ENCODE measurements at regions not wholly inside any gene's neighbourhood (a gene's known extent, or its start where the extent isn't known, plus 50 kb on each side); places are given as distances from the start of the nearest gene placed in this dataset.

DNA sequence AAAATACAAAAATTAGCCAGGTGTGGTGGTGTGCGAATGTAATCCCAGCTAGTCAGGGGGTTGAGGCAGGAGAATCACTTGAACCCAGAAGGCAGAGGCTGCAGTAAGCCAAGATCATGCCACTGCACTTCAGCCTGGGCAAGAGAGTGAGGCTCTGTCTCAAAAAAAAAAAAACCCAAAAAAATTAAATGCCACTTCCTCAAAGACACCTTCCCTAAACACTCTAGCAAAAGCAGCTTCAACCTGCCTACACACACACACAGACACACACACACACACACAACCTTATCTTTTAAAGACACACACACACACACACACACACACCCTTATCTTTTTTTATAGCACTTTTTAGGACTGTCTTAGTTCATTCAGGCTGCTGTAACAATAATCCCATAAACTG, 201.7 kb upstream of the PSMD7 start:
- no peak for DNase-seq (ENCODE audit: low read depth in 2 of 2)

DNA sequence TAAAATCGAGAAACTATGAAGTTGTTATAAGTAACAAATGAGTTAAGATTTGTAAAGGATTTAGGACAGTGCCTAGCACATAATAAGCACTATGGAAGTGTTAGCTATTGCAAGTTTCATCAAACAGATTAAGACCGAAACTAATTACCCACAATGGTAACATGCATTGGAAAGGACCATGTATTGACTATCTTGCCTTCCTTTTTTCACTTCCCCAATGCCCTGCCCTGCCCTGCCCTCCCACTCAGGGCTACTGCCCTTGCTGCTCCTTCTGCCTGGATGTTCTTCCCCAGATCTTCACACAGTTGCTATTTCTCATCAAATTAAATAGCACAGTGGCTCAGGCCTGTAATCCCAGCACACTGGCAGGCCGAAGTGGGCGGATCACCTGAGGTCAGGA, 202.1 kb upstream of the PSMD7 start:
- DNase-seq (ENCODE audit: low read depth in 2 of 2) = no peak

DNA sequence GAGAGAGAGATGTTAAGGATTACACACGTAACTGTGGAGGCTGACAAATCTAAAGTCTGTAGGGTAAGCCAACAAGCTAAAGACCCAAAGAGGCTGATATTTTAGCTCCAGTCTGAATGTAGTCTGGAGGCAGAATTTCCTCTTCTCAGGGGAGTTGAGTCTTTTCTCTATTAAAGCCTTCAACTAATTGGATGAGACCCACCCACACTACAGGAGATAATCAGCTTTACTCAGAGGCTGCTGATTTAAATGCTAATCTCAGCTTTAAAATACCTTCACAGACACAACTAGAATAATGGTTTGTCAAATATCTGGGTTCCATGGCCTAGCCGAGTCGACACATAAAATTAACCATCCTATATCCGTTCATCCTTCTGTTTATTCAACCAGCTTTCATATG, 204.3 kb upstream of the PSMD7 start:
- no peak for DNase-seq (ENCODE audit: low read depth in 2 of 2)

DNA sequence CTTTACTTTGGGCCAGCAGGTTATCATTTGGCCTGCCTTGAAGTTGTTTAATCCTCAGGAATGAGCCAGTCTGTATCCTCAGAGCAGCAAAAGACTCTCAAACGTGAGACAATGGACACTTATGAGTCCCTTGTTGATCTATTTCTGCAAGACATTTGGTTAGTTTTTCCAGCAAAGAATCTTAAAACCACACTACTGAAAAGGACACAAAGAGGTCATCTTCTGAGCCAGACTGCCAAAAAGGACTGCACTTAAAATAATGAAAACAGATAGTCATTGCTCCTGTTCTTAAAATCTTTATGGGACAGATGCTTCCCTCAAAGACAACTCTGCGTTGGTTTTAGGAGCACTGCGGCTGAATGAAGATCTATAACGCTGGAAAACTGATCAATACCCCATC, 205.7 kb upstream of the PSMD7 start:
- no peak for DNase-seq (ENCODE audit: low read depth in 2 of 2)

DNA sequence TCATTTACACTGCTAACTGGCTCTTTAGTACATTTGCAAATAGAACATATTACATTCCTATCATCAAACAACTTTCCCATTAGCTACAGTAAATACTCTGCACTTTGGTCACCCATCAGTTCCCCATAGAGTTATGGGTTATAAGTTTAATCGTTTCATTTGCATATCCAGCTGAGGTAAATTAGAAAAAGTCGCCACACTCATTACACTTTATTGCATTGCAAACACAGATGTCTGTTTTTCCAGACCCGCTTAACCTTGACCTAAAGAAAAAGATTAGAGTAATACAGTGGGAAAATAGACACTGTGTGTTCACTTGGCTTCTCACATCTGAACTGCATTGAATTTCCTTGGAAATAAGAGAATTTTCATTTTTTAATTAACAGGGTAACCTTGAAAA, 213.1 kb upstream of the PSMD7 start:
- no peak for DNase-seq (ENCODE audit: low read depth in 2 of 2)

DNA sequence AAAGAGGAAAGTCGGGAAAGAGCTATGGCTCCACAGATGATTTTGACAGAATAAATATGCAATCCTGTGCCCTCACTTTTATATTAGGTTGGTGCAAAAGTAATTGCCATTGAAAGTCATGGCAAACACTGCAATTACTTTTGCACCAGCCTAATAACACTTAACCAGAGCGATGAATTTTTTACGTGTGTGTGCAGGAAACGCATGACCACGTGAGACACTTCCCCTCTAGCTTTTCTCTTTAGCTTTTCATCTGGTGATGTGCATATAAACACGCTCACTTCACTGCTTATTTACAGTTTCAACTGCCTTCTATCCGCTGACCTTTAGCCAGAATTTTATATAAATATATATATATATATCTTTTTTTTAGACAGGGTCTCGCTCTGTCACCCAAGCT, 216.3 kb upstream of the PSMD7 start:
- DNase-seq (ENCODE audit: low read depth in 2 of 2) = no peak

DNA sequence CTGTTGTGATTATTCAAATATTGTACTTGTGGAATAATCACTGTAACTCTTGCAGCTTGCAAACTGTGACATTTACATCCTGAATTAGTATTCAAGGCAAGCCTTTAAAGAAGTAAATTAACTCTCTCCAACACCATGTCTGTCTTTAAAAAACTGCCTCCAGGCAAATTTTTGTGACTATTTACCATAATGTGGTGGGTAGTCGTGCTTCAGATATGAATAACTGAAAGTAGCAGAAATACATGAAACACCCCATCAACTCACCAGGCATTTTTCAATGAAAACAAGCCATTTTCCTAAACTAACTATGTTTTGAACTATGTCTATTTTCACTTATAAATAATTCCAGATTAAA, 217.4 kb upstream of the PSMD7 start:
- no peak for DNase-seq (ENCODE audit: low read depth in 2 of 2)

DNA sequence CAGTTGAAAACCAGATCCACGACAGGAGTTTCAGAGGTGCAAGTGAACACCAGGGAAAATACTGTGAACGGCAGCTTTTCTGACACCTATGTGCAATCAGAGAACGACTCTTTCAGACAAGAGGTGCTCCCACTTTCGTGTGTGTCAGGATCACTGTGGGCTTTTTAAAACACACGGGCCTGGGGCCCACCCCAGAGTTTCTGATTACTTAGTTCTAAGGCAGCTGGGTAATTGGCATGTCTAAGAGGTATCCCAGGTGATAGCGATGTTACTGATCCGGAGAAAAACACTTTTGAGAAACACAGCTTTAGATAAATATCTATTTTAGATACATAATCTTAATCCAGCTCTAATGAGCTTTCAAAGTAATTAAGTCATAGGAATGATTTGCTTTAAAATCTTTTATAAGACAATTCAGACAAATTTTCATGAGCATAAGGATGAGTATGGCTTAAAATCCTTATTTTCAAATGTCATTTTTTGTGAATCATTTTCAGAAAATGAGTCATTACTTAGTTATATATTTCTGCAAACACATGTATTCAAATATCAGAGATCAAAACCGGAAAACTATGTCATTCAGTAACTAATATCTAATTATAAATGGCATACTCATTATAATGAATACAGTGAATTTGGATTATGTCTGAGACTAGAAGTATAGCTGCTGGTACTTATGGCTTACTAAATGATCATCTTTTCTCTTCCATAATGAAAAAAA, 217.9 kb upstream of the PSMD7 start:
- DNase-seq (ENCODE audit: low read depth in 2 of 2) = no peak

DNA sequence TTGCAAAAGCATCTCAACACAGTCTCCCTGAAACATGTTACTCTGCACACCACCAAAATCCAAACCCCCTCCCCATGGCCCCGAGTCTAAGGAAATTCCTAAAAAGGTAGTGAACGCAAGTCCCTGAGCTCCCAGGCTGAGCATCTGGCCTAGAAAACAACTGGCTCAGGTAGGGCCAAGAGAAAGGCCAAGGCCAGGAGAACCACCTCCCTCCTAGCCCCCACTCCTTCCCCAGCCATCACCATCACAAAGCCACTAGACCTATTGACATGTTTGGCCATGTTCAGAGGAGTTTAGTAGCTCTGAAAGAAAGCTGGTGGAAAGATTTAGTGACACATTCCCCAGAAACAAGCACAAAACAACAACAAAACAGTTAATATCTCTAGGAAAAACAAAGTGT, 220.0 kb upstream of the PSMD7 start:
- no peak for DNase-seq (ENCODE audit: low read depth in 2 of 2)

DNA sequence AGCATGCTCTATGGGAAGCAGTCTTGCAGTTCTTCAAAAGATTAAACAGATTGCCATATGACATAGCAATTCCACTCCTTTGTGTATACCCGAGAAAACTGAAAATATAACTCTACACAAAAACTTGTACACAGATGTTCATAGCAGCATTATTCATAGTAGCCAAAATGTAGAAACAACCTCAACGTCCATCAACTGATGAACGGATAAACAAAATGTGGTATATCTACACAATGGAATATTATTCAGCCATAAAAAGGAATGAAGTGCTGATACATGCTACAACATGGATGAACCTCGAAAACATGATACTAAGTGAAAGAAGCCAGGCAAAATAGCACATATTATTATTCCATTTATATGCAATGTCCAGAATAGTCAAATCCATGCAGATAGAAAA, 221.2 kb upstream of the PSMD7 start:
- no peak for DNase-seq (ENCODE audit: low read depth in 2 of 2)

DNA sequence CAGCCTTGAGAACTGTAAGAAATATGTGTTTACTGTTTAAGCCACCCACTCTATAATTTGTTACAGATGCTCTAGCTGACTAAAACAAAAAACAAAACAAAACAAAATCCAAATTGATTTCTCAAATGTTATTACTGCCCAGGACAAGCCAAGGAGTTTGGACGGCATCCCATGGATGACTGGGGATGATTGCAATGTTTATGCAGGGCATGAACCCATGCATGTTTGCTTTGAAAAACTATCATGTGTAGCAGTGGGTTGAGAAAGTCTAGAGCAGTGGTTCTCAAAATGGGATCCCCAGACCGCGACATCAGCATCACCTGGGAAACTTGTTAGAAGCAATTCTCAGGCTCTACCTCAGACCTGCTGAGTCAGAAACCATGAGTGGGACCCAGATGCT, 223.2 kb upstream of the PSMD7 start:
- DNase-seq (ENCODE audit: low read depth in 2 of 2) = no peak

DNA sequence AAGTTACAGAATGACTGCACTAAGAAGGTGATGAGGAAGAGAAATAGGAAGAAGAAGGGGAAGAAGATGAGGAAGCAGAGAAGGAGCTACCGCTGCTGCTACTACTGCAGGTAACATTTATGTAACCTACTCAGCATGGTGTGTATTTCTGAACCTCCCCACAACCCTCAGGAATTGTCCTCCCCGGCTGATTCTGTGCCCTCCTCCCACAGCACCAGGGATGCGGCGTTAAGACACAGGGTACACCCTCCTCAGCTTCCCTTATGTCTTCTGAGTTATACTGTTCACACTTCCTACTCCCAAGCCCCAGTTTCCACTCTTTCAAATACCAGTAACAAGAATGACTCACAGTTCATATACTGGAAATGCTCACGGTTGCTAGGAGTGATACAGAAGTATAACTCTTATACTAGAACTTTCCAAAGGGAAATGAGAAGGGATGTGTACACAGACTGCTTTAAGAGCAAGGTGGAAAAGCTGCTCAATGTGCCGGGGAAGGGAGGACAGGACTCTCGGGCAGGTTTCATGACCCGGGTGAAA, 224.5 kb upstream of the PSMD7 start:
- DNase-seq (ENCODE audit: low read depth in 2 of 2) = no peak

DNA sequence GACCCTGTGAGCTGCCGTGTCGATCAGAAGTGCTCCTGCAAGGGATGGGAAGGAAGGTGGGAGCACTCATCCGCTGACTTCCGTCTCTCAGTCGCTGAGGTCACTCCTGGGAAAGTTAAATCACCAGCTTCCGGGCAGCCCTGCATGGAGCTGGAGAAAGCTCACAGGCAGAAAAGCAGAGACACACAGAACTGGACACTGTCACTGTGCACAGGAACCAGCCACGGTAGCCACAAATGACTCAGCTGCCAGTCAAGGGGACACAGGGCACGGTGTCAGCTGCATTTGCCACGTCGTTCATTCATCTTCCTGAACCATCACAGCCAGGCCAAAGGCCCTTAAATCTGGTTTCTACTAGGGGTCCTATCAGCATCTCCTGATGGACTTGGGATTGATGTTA, 226.4 kb upstream of the PSMD7 start:
- no peak for DNase-seq (ENCODE audit: low read depth in 2 of 2)

DNA sequence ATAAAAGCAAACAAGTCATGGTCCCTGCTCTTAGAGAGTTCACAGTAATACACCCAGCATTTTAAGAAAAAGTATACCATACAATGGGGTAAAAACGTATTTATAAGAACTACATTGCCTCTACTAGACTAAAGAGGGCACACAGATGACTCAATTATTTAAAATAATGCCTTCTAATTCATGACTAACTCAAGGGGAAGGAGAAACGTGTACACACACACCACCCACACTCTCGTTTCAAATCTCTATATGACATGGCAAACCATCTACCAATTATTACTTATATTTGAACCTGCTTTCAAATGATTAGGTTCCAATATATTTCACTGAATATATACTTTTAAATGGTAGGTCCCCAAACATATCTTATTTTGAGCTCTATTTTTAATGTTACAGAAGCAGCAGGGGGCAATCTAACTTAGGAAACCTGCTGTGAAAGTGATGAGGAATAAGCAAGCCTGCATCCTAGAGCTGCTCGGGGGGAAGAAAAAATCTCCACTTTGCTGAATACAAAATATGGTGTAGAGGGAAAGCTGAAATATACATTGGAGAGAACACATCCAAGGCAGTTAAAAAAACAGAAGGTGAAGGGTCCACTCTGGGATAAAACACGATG, 232.4 kb upstream of the PSMD7 start:
- DNase-seq (ENCODE audit: low read depth in 2 of 2) = no peak

DNA sequence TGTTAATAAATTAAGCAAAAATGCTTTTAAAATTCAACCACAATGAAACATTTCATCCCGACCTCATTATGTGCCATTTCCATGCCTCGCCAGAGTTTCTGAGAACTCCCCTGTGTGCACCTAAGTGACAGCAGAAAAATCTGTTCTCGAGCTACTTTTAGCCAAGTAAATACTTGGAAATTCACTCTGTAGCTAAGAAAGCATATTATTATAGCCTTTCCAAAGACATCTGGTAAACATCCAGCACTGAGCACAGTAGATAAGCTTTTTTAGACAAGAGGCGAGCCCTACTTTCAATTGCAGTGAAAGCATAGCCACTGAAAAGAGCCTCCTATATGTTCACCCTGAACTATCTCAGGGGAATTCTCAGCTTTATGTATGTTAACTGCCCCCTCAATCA, 242.8 kb upstream of the PSMD7 start:
- no peak for DNase-seq (ENCODE audit: low read depth in 2 of 2)

DNA sequence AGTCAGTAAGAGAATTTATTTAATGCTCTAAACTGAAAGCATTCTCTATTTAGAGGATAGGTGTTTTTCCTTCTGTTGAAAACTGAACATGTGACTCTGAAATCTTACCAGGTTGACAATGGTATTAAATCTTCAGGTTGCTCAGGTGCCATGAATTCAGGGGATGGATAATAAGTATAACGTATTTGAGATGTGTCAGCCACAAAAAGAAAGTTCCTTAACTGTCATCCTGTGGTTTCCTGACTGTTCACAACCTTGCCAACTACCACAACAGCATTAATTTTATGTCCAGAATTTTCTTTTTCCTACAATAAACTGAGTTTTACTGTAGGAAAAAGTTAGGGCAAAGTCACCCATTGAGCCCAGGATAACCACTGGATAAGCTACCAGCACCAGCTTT, 243.3 kb upstream of the PSMD7 start:
- DNase-seq (ENCODE audit: low read depth in 2 of 2) = no peak

DNA sequence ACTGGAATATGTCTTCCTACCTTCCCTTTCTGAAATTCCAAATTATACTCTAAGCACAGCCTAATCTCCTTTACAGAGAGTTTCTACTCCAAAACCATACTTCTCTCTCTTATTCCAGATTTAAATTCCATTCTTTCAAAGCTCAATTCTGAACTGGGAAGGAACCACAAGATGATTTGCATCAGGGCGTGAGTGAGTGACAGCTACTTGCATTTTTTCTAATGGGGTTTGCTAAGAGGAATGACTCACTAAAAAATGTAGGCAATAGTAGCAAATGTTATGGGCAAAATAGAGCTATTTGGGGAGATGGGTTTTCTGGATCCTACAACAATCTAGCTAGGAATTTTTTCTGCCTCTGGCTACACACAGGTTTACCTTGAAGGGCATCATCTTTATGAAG, 244.6 kb upstream of the PSMD7 start:
- DNase-seq (ENCODE audit: low read depth in 2 of 2) = no peak

DNA sequence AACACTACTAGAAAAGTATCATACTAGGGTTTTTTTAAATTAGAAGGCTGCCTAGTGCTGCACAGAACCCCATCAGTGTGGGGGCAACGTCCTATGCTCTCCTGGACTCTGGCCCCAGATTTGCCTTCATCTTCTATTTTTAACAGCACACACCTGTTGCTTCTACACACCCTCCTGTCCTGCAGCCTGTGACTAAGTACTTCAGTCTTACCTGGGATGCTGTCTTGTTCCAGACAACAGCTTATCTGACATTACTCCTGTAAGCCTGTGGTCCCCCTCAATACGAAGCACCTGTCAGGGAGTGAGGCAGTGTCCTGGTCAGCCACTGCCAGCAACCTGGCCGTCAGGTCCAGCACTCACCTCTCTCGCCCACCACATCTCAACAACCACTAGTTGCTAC, 247.6 kb upstream of the PSMD7 start:
- DNase-seq (ENCODE audit: low read depth in 2 of 2) = no peak

DNA sequence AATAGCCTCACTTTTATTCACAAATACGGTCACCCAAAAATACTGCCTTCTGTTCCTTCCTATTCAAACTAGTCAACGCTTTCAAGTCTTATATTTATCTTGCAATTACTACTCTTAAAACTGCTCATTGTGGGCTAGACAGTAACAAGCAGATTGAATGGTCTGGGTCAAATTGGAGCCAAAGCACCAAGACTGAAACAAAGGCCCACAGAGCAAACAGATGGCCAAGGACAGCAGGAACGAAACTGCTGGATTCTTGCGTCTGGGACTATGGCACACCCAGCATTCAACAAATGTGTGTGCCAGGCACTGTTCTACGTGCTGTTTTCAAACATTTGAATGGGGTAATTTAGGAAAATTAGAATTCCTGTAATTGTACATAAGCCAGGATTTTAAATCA, 250.1 kb upstream of the PSMD7 start:
- no peak for DNase-seq (ENCODE audit: low read depth in 2 of 2)

DNA sequence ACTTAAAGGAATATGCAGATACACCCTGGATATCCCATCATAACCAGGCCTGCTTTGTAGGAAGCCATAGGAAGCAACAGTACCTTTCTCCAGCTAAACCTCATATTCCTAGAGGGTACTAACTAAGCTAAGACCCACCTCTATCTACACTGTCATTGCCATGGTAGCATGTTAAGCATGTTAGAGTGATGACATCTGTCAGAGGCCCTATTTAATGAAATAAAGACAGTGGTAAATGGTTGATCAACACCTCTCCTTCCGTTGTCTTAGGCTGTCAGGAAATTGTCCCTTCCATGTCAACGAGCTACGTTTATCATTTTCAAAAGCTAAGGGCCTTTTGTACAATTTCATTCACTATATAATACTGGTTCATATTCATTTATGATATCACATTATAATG, 251.1 kb upstream of the PSMD7 start:
- no peak for DNase-seq (ENCODE audit: low read depth in 2 of 2)

DNA sequence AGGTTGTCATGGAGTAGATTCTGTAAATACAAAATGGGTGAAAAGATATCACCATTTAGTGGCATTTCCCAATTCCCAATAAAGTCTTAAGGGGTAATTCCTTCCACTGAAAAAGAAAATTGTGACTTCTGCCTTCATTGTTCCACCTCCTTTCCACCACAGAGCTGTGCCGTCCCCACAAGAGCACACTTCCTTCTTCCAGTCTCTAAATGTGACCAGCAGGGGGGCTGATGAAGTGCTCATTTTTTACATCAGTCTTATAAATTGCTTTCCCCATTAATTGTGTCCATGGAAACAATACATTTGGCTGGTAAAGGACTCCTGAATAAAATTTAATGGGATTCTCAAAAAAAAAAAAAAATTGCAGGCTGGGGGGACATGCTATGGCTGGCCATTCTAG, 260.8 kb upstream of the PSMD7 start:
- DNase-seq (ENCODE audit: low read depth in 2 of 2) = no peak

DNA sequence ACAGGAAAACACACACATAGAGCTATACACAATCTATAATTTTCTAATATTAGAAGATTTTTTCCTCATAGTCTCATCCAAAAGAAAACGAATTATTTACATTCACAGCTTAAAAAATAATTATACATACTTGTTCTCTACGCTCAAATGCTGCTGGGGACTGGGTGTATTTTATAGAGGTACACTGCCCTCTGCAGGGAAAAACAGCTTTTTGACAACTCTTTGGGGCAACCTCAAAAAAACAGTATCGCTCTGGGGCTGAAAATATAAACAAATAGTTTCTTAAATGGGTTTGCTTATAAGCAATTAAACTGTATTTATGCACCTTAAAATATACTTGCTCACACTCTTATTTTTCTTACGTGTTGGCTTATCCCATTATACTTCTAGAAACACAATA, 261.8 kb upstream of the PSMD7 start:
- DNase-seq (ENCODE audit: low read depth in 2 of 2) = no peak

DNA sequence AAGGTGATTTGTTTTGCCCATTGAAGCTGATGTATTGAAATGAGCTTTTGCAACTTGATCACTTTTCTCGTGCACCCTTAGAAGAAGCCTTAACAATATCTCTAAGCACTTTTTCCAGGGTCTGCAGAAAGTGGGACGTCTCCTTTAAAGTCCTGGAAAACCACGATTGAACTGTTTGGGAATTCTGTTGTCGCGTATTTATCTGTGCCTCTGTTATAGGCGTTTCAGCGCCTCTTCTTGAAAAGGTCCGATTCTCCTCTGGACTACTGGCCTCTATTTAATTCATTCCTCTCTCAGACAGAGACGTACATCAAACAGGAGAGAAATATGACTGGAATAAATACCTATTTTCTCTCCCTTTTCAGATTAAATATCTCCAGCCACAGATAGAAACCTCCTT, 262.4 kb upstream of the PSMD7 start:
- DNase-seq (ENCODE audit: low read depth in 2 of 2) = no peak

DNA sequence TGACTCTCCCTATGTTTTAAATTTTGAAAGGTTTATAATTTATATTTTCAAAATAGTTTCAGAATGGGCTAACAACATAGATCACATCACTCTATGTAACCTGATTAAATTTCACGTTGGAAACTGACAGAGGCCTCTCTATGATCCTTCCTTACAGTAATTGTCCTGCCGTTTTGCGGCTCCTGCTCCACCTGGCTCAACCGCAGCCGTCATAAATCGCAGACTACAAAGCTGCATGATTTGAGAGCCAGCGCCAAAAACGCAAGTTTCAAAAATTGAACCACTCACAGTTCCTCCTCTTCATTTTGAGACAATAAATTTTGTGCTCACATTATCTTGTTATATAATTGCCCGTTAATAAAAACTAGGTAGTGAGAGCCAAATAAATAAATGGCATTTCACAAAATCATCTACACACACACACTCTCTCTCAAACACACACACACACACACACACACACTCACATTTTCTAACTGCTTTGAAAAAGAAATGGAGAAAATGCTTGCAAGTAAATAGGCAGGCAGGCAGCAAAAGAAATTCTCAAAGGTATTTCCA, 263.1 kb upstream of the PSMD7 start:
- no peak for DNase-seq (ENCODE audit: low read depth in 2 of 2)

Data from activated CD4-positive, alpha-beta T cell treated with anti-CD3 and anti-CD28 coated beads for 24 hours (primary cell).